GM12878 (cell line): ENCODE measurements at regions not wholly inside any gene's neighbourhood (a gene's known extent, or its start where the extent isn't known, plus 50 kb on each side); places are given as distances from the start of the nearest gene placed in this dataset.
A peak's percentile ranks its signal among the peaks of the same experiment; 100 is the strongest.

Source experiments
- ATAC-seq: fragments of 200-7000 bp; cut with Tn5 transposase; 3 replicates; pipeline ENCODE4 v1.9.1; 2020; ENCODE audit warnings: mild to moderate bottlenecking, moderate library complexity
- BruUV-seq: library from RNA; stranded (reverse); fragments of 400-500 nt; replicated peaks from 2 replicates; lab custom pipeline; 2021; lab: Mats Ljungman, UMichigan
- CTCF ChIA-PET: fragments of 300-600 bp; sonication (Branson Sonifier 250); formaldehyde crosslinking; extraction: SDS; loops from one replicate; lab custom pipeline; 2021; ENCODE audit warnings: inconsistent platforms; lab: Yijun Ruan, JAX
- POLR2A ChIA-PET: fragments of 350-600 bp; formaldehyde crosslinking; extraction: SDS; loops from one replicate; lab custom pipeline; 2021; ENCODE audit warnings: inconsistent platforms; lab: Charles Lee
- RAD21 ChIA-PET: fragments of 300-600 bp; sonication (Branson Sonifier 250); formaldehyde crosslinking; loops from one replicate; lab custom pipeline; 2023; ENCODE audit warnings: antibody characterized with exemption; ENCODE audit not compliant: unreplicated experiment; lab: Charles Lee
- SMC1A ChIA-PET: fragments of 300-600 bp; sonication (Branson Sonifier 250); formaldehyde crosslinking; loops from one replicate; lab custom pipeline; 2023; ENCODE audit not compliant: unreplicated experiment, uncharacterized antibody; lab: Charles Lee
- DNase-seq: peaks from one replicate; pipeline ENCODE4 v3.0.0-alpha.2; 2011; ENCODE audit warnings: low read depth, low spot score
- FAIRE-seq: peaks from 3 replicates; lab custom pipeline; 2011; peaks lifted over from hg19 to GRCh38; lab: Jason Lieb, UNC
- H2AFZ ChIP-seq: 2 replicates; pipeline ENCODE4 v1.6.0; 2011; ENCODE audit warnings: low read depth, low read length, control low read depth; ENCODE audit not compliant: control insufficient read depth
- H3K27ac ChIP-seq: 2 replicates; pipeline ENCODE4 v1.5.1; 2011; ENCODE audit warnings: control low read depth; ENCODE audit not compliant: control insufficient read depth, insufficient read depth
- H3K27me3 ChIP-seq, 2 experiments: replicated peaks in 1 of 2; 2 replicates each; pipeline versions ENCODE4 v1.6.0 to v1.6.1; 2011; ENCODE audit warnings: low read length in 1 of 2; ENCODE audit not compliant: control insufficient read depth in 2 of 2, insufficient read depth in 2 of 2
- H3K36me3 ChIP-seq, 2 experiments: 2 replicates each; pipeline ENCODE4 v1.5.1; 2011; ENCODE audit warnings: low read length in 1 of 2; ENCODE audit not compliant: control insufficient read depth in 2 of 2, insufficient read depth in 2 of 2
- H3K4me1 ChIP-seq: 2 replicates; pipeline ENCODE4 v1.6.1; 2011; ENCODE audit warnings: mild to moderate bottlenecking, low read length, moderate library complexity, mixed read lengths; ENCODE audit not compliant: control insufficient read depth, insufficient read depth
- H3K4me2 ChIP-seq: 2 replicates; pipeline ENCODE4 v1.6.0; 2011; ENCODE audit warnings: control low read depth; ENCODE audit not compliant: control insufficient read depth, insufficient read depth
- H3K4me3 ChIP-seq: fragments of 200-600 bp; sonication (generic); 2 replicates; pipeline ENCODE4 v1.5.1; 2016
- H3K79me2 ChIP-seq: 2 replicates; pipeline ENCODE4 v1.6.0; 2011; ENCODE audit warnings: low read length; ENCODE audit not compliant: control insufficient read depth, insufficient read depth
- H3K9ac ChIP-seq: 2 replicates; pipeline ENCODE4 v1.8.0; 2011; ENCODE audit warnings: low read length, control low read depth, mixed read lengths; ENCODE audit not compliant: control insufficient read depth, insufficient read depth
- H3K9me3 ChIP-seq: replicated peaks from 3 replicates; pipeline ENCODE4 v1.5.1; 2011; ENCODE audit warnings: mild to moderate bottlenecking, low read length; ENCODE audit not compliant: control insufficient read depth, insufficient read depth
- H4K20me1 ChIP-seq: 2 replicates; pipeline ENCODE4 v1.6.0; 2011; ENCODE audit not compliant: control insufficient read depth, insufficient read depth
- BRCA1 ChIP-seq: IDR thresholded peaks from 2 replicates; pipeline ENCODE4 v1.6.1; 2011; ENCODE audit warnings: low read depth, low read length, improper control_type of control experiment
- NFXL1 ChIP-seq: fragments of 450-650 bp; IDR thresholded peaks from 2 replicates; pipeline ENCODE4 v1.6.1; 2017; ENCODE audit warnings: antibody characterized with exemption, mild to moderate bottlenecking, borderline replicate concordance
- TCF7 ChIP-seq: IDR thresholded peaks from 2 replicates; pipeline ENCODE4 v1.6.1; 2014; ENCODE audit warnings: antibody characterized with exemption, borderline replicate concordance
- WGBS: methylation state at CpG from one replicate; pipeline ENCODE4 v1.1.6; 2016; ENCODE audit warnings: low lambda C conversion rate; ENCODE audit not compliant: insufficient replicate concordance, insufficient coverage; ENCODE audit errors: missing lambda C conversion rate; 5-methylcytosine and 5-hydroxymethylcytosine counted together
- in situ Hi-C: fragments of 300-500 bp; cut with MboI; formaldehyde crosslinking; loops from 9 replicates; pipeline ENCODE4 v1.14.3; 2018; ENCODE audit warnings: mixed read lengths
- intact Hi-C: fragments of 100-400 bp; cut with micrococcal nuclease; formaldehyde crosslinking; loops from one replicate; pipeline ENCODE4 v1.14.2; 2022; ENCODE audit not compliant: unreplicated experiment

- Histone ChIP-seq H3K9me3 (no peaks in the 10 kb centered on the region), H3K4me1 (no peaks in the 10 kb centered on the region), H4K20me1 (no peaks in the 10 kb centered on the region), H3K27ac (no peak overlapping the region), H2AFZ (no peak overlapping the region), H3K4me2 (no peak overlapping the region), H3K27me3 (no peaks in the 10 kb centered on the region), H3K4me3 (no peak overlapping the region), H3K79me2 (no peaks in the 10 kb centered on the region), H3K36me3 (no peaks in the 10 kb centered on the region), H3K9ac (no peak overlapping the region)
- no TSS peak for BruUV-seq
- RAD21 ChIA-PET = no interaction called here
- CTCF ChIA-PET = no interaction called here
- no peak for ATAC-seq
- in situ Hi-C loops = no loop called here
- FAIRE-seq = no peak
- no peak for TF ChIP-seq BRCA1
- TF ChIP-seq NFXL1 = peak; percentile 61; the same call in 1 of the 2 replicates
- intact Hi-C loops = no loop called here
- DNase-seq = no peak
- SMC1A ChIA-PET = no interaction called here
- POLR2A ChIA-PET = no interaction called here
- 20% methylated on average over 5 of the region's 5 CpGs for WGBS
Measured at GRCh38 chr20:54284928-54285704, 77.2 kb downstream of the PFDN4 start.

DNA sequence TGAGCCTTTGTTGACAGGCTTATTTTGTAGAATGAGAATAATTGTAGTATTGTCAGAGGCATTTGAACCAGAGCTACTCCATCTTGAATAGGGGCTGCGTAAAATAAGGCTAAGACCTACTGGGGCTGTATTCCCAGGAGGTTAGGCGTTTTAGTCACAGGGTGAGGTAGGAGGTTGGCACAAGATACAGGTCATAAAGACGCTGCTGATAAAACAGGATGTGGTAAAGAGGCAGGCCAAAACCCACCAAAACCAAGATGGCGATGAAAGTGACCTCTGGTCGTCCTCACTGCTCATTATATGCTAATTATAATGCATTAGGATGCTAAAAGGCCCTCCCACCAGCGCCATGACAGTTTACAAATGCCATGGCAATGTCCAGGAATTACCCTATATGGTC lies 82.7 kb downstream of the PFDN4 start:
- no peaks in the 10 kb centered on the region for H4K20me1 ChIP-seq
- FAIRE-seq (no peak), ATAC-seq (no peak; the same call in 2 of the 3 replicates), DNase-seq (no peak)
- H3K79me2 ChIP-seq = no peaks in the 10 kb centered on the region
- no peaks in the 10 kb centered on the region for H3K9me3 ChIP-seq
- no peak overlapping the region for H3K4me3 ChIP-seq
- in situ Hi-C loops (no loop called here), intact Hi-C loops (no loop called here)
- H3K9ac ChIP-seq = no peak overlapping the region
- 30% methylated on average over 6 of the region's 6 CpGs for WGBS
- H2AFZ ChIP-seq = no peak overlapping the region
- H3K4me2 ChIP-seq = no peak overlapping the region
- H3K27me3 ChIP-seq = no peaks in the 10 kb centered on the region
- ChIA-PET SMC1A (no interaction called here), CTCF (interaction anchor here (1.3 kb wide), 1 partner anchor 9 kb away, joined by 3 read pairs; no protein-coding TSS in a partner anchor), RAD21 (no interaction called here), POLR2A (no interaction called here)
- no peak for TF ChIP-seq TCF7
- no peak overlapping the region for H3K27ac ChIP-seq
- no TSS peak for BruUV-seq
- H3K36me3 ChIP-seq = no peaks in the 10 kb centered on the region
- no peaks in the 10 kb centered on the region for H3K4me1 ChIP-seq
